Limb (tissue), 2 donors: ENCODE measurements at regions not wholly inside any gene's neighbourhood (a gene's known extent, or its start where the extent isn't known, plus 50 kb on each side); places are given as distances from the start of the nearest gene placed in this dataset.
"Not testable (repeated sequence)": the region's sequence is repeated elsewhere in the genome, so short reads cannot be mapped to it uniquely, and the experiment has no call there.

ENCODE experiments used
- DNase-seq, 2 donors: peaks; one replicate each; pipeline ENCODE4 v3.0.0-alpha.2; 2016; ENCODE audit errors: extremely low spot score in 2 of 2

GRCh38 chr2:142650601-142651000, 226.9 kb upstream of the KYNU start:
- no peak for DNase-seq

DNA sequence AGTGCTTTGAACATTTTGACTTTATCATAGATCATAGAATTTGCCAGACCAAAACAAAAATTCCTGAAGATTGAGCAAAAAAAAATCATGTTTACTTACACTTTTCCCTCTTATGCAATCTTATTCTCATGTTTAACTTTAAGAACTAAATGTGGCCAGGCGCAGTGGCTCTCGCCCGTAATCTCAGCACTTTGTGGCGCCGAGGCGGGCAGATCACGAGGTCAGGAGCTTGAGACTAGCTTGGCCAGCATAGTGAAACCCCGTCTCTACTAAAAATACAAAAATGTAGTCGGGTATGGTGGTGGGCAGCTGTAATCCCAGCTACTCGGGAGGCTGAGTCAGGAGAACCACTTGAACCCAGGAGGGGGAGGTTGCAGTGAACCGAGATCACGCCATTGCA, 227.9 kb upstream of the KYNU start:
- DNase-seq: no peak

DNA sequence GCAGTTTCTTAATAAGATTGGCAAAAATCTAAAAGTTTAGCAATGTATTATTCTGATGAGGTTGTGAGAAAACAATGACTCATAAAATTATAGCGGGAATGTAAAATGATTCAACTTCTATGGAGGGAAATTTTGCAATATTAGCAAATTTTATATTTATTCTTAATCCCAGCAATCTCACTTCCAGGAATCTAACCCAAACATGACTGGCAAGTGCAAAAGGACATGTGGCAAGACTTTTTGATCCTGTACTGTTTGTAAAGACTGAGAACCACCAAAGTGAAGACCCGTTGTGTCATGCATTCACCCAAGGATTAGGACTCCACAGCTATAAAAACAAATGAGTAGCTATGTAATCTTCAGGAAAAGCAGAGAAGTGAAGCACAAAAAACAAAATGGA, 234.8 kb upstream of the KYNU start:
- DNase-seq: no peak

DNA sequence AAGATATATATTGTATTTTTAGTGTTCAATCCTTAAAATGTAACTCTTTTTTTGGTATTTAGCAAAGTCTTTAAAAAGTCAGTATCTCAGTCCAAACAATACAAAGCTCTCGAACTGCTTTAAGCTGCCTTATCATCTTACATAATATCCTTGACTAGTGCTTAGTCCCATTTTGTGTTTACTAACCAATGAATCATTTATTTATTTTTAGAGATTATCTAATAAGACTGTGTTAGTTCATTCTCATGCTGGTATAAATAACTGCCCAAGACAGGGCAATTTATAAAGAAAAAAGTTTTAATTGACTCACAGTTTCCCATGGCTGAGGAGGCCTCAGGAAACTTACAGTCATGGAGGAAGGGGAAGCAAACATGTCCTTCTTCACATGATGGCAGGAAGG, 248.3 kb upstream of the KYNU start:
- no peak for DNase-seq

- DNase-seq: no peak
Measured at GRCh38 chr2:142621287-142621686, 256.2 kb upstream of the KYNU start.

GRCh38 chr2:142617461-142617860, 260.0 kb upstream of the KYNU start:
- DNase-seq: no peak

DNA sequence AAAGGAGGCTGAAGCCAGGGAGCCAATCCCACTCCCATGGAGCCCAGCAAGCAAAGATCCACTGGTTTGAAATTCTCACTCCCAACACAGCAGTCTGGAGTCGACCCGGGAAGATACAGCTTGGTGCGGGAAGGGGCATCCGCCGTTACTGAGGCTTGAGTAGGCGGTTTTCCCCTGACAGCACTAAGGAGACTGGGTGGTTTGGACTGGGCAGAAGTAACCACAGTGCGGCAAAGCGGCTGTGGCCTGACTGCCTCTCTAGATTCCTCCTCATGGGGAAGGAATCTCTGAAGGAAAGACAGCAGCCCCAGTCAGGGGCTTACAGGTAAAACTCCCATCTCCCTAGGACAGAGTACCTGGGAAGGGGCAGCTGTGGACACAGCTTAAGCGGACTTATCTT, 261.6 kb upstream of the KYNU start:
- no peak for DNase-seq

- not testable (repeated sequence) for DNase-seq
Measured at GRCh38 chr2:142613193-142613592, 264.3 kb upstream of the KYNU start.

- peak in 1 of 2 donors; percentile 6 for DNase-seq
Measured at GRCh38 chr2:142605421-142605820, 272.0 kb upstream of the KYNU start.

- peak in 1 of 2 donors; percentile 40 for DNase-seq
Measured at GRCh38 chr2:142603759-142604158, 273.7 kb upstream of the KYNU start.

DNA sequence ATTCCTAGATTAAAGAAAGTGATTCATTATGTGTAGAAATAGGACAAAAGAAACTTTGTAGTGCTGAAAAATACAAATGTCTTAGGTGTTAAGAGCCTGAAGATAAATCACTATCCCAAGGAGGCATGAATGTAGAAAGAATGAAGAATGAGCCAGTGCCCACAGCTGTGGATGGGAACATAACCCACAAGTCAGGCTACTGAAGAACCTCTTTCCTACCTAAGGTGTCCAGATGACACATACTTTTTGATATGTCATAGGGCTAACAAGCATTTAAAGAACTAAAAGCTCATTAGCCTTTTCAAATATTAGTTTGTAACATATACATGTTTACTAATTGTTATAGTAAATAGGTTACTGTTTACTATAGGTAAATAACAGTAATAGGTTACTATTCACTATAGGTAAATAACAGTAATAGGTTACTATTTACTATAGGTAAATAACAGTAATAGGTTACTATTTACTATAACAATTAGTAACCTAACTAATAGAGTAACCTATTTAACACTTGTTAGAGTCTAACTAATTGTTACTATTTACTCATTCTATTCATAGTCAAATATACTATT, 275.0 kb upstream of the KYNU start:
- DNase-seq: no peak

DNA sequence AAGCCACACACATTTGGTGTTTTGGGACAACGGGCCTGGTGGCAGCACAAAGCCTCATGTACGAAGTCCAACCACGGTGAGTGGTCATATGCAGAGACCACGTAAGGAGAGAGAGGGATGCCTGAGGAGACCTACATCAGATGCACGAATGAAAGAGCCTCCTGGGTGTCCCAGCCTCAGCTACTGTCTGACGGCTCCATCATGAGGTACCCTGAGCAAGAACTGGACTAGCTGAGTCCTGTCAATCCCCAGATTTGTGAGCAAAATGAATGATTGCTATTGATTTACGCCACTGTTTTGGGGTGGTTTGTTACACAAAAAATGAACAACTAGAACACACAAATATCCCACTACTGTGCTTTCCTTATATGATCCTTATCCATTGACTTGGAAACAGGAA, 275.7 kb upstream of the KYNU start:
- DNase-seq: no peak

- DNase-seq: no peak
Measured at GRCh38 chr2:142599504-142599903, 278.0 kb upstream of the KYNU start.

GRCh38 chr2:142598846-142599245, 278.6 kb upstream of the KYNU start:
- no peak for DNase-seq

GRCh38 chr2:142596334-142597088, 281.0 kb upstream of the KYNU start:
- DNase-seq: no peak

GRCh38 chr2:142594935-142595334, 282.5 kb upstream of the KYNU start:
- DNase-seq: no peak

GRCh38 chr2:142592171-142592570, 285.3 kb upstream of the KYNU start:
- DNase-seq: no peak

- DNase-seq: no peak
Measured at GRCh38 chr2:142591420-142591819, 286.0 kb upstream of the KYNU start.

GRCh38 chr2:142588269-142588668, 289.2 kb upstream of the KYNU start:
- DNase-seq: no peak

- DNase-seq: no peak
Measured at GRCh38 chr2:142586693-142587580, 290.5 kb upstream of the KYNU start.

DNA sequence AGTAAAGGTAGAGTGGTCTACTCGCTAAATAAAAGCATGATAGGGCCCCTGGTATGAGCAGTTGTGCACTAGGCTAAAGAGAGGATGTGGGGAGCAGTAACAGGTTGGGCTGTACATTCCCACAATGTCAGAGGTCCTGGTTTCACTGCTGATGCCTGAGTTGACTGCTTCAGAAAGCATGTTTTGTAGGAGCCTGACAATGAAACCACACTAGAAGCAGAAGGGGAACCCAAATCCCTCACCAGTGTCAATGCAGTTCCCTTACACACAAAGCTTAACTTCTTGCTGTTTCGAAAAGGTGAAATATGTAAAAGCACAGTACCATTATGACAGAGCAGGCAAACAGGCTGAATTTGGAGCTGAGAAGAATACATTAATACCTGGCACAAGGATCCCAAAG, 291.7 kb upstream of the KYNU start:
- no peak for DNase-seq

- DNase-seq: no peak
Measured at GRCh38 chr2:142582317-142582716, 295.1 kb upstream of the KYNU start.
